ENCODE measurements at regions not wholly inside any gene's neighbourhood (a gene's known extent, or its start where the extent isn't known, plus 50 kb on each side); places are given as distances from the start of the nearest gene placed in this dataset.

DNA sequence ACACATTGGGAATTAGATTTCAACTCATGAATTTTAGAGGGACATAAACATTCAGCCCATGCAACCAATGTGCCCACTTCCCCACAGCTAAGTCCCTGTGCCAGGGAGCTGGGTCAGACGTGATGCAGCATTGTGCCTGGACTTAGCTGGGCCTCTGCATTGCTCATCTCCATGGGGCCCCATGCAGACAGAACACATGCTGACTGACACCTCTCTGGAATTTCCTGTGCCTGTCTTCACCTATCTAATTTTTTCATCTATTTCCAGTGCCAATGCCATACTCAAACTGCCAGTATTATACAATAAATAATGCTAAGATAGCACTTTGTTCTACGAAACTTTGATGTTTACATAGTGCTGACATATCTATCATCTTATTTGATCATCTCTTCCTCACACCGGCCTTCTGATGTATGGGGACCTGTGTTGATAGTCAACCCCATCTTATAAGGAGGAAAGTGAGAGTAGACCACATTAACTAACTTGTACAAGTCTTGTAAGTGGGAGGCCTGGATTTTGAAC, 92.2 kb downstream of the CDC42EP3 start:
- TF ChIP-seq POLR2A (IDR thresholded peaks at IDR 0.05): no peak
- TF ChIP-seq, protein P1, sequence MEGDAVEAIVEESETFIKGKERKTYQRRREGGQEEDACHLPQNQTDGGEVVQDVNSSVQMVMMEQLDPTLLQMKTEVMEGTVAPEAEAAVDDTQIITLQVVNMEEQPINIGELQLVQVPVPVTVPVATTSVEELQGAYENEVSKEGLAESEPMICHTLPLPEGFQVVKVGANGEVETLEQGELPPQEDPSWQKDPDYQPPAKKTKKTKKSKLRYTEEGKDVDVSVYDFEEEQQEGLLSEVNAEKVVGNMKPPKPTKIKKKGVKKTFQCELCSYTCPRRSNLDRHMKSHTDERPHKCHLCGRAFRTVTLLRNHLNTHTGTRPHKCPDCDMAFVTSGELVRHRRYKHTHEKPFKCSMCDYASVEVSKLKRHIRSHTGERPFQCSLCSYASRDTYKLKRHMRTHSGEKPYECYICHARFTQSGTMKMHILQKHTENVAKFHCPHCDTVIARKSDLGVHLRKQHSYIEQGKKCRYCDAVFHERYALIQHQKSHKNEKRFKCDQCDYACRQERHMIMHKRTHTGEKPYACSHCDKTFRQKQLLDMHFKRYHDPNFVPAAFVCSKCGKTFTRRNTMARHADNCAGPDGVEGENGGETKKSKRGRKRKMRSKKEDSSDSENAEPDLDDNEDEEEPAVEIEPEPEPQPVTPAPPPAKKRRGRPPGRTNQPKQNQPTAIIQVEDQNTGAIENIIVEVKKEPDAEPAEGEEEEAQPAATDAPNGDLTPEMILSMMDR (IDR thresholded peaks at IDR 0.05): no peak
- no peak for TF ChIP-seq POLR2AphosphoS5 (IDR thresholded peaks at IDR 0.05)
